ENCODE measurements at regions not wholly inside any gene's neighbourhood (a gene's known extent, or its start where the extent isn't known, plus 50 kb on each side); places are given as distances from the start of the nearest gene placed in this dataset.

DNA sequence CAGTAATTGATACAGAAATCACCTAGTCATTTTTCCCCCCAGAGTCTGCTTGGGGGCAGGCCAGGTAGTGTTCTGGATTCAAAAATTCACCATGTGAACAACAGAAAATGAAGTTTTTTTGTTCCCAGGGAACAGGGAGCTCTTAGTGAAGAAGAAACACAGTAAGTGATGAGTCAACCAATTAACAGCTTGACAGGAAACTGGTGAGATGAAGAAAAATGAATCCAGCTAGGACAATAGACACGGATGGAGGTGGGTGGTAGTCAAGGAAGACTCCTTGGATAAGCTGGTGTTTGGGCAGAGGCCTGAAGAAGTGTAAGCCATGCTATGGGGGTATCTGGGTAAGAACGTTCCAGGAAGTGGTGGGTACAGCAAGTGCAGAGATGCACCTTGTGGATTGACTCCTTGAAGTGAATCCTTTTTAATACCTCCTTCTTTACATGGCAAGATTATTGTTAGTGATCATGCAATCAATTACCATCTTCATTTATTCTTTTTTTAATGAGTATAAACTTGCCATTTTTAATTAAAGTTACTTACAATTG lies 339.9 kb upstream of the RGMA start:
- no peak for DNase-seq (ENCODE audit: low read depth in 2 of 2)

DNA sequence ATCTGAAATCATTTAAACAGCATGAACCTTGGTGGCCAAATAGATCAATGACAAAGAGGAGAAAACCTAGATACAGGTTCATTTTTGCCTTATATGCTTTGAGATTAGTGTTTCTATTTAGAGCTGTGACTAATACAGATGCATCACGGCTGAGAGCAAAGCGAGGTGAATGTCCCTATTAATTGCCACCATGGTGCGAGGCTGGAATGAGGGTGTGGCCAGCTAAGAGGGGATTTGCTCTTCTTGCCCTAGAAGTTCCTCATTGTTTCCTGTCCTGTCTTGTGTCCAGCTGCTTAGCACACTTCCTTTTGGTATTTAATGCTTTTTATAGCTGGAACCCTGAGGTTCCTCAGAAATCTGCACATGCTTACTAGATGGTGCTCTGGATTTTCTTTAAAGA lies 339.1 kb upstream of the RGMA start:
- no peak for DNase-seq (ENCODE audit: low read depth in 2 of 2)

DNA sequence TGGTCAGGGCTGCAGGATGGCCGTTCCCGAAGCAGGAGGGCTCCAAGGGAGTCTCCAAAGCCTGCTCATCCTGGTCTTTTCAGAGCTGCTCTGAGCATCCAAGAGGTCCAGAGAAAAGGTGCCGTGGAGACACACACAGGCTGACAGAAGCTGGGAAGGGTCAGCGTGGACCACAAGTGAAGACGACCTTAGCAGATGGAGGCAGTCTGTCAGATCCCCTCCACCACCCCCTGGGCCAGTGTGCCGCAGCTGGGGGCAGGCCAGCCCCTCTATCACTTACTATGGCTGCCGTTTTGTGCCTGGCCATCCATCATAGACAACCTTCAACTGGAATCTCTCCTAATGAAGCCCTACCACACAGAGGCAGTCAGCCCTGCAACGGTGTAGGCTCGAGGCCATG lies 335.1 kb upstream of the RGMA start:
- DNase-seq (ENCODE audit: low read depth in 2 of 2), result no peak

DNA sequence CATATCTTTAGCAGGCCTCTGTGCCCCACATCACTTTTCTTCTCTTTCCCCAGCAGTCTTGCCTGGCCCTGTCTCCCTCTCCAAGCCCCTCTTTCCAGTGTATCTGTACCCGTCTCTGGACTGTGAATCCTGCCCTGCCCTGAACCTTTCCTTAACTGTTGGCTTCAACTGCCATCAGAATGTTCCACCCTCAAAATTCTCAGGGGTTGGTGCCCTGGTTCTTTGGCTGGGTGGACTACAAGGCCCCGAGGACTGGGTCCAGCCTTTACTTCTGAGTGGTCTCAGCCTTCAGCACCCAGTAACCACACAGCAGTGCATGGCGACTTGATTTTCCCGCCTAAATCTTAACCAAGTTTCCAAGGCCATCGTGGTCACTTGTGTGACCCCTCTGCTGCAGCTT lies 333.5 kb upstream of the RGMA start:
- no peak for DNase-seq (ENCODE audit: low read depth in 2 of 2)

DNA sequence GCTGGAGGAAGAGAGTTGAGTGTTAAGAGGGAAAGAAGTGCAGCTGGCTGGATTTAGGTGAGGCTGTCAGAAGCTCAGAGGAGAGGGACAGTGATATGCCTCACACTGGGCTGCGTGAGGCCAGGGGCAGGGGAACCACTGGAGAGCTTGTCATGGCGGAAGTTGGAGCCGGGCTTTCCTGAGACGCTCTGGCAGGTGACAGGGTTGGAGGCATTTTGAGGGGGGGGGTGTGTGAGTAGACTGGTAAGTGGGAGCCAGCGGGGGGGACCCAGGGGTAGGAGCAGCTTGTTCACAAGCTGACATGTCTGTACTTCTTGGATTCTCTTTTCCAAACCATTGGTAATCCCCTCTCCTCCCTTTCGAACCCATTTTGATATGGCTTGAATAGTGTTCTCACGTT lies 331.5 kb upstream of the RGMA start:
- DNase-seq (ENCODE audit: low read depth in 2 of 2), result no peak

DNA sequence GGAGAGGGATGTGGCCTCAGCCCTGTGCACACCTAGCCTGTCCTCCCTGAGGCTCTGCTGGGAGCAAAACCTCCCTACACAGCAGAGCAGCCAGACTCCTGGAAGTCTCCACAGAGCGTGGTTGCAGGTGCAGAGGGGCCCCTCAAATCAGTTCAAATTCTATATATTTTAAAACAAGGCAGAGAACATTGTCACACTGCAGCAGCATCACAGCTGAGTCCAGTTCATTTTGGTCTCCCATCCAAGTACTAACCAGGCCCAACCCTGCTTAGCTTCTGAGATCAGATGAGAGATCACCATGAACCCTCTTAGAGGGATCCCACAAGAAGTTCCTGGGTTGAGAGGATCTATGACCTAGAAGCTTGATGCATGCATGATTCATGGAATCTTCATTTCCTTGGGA lies 331.0 kb upstream of the RGMA start:
- DNase-seq (ENCODE audit: low read depth in 2 of 2), result no peak

DNA sequence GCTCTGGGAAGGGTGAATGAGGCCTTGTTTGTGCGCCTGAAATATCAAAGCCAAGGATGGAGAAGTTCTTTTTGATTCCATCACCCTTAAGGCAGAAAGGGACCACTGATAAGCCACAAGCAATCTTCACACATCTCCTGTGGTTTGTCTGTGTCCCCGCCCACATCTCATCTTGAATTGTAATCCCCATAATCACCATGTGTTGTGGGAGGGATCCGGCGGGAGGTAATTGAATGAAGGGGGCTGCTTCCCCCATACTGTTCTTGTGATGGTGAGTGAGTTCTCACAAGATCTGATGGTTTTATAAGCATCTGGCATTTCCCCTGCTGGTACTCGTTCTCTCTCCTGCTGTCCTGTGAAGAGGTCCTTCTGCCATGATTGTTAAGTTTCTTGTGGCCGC lies 329.6 kb upstream of the RGMA start:
- no peak for DNase-seq (ENCODE audit: low read depth in 2 of 2)

DNA sequence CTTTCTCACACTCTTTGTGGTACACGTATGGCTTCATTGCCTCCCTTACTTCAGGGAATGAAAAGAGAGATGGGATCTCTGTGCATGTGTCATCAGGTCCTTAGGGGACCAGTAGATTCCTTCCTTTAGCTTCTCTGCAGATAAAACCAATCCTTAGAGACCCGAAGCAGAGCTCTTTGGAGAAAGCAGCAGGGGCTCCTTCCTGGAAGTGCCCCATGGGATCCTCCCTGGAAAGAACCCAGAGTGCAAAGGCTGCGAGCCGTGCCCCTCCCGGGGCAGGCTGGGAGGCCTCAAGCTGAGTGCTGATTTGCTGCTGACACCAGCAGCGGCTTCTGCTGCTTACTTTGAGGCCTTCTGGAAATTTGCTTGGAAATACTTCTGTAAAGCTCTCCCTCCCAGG lies 328.6 kb upstream of the RGMA start:
- DNase-seq (ENCODE audit: low read depth in 2 of 2), result no peak

DNA sequence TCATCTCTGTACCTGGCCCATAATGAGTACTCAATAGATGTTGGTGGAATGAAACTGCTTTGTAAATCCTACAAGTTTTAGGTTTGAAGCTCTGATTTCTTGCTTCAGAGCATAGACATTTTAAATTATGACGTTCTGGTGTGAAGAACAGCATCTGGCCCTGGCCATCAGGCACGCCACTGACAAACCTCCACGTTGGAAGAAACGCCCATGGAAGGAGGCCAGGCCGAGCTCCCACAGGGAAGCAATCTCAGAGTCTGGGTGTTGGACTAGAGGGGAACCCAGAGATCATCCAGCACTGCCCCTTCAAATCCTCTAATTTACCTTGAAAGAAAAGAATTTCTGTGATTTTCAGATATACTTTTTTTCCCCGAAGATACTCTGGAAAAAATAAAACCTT lies 328.1 kb upstream of the RGMA start:
- no peak for DNase-seq (ENCODE audit: low read depth in 2 of 2)

DNA sequence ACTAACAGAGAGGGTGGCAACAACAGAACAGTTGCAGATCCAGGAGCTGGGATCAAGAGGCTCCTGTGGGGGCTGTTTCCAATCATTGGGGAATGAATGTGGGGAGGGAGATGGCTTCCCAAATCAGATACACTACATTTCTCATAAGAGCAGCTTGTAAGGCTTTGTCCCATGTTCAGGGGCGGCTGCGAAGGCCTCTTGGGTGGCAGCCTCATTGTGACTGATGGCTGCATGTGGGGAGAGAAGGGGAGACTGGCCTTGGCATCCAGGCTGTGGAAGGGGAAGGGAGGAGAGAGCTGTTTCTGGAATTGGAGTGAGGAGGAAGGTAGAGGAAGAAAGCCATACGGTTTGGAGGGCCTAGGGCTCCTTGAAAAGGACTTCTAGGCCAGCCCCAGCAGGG lies 326.6 kb upstream of the RGMA start:
- DNase-seq (ENCODE audit: low read depth in 2 of 2), result no peak

DNA sequence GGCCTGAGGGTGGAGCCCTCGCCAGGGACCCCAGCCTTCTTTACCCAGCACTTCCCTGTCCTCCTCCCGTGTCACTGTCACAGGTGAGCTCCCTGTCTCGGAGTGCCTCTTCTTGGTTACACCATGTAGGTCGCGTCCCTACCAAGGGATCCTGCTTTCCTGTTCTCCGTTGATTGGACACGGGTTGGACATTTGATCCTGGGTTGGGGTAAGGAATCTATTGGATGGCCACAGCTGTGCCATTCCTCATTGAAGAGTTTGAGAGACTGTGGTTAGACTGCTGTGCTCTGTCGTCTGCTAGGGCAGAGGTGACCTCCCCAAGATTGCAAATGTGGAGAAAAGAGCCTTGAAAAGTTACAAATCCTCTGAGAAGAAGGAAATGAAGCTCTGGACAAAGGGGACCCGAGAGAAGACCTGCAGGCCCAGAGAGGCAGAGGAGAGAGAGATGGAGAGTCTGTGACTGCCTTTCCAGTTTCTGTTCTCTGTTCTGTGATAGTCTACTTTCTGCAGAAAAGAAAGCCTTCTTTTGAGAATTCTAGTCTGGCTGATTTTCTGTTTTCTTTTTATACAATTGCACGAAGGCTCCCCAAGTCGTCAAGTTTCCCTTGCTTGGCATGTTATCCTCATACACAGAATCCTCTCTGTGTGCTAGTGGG lies 325.7 kb upstream of the RGMA start:
- no peak for DNase-seq (ENCODE audit: low read depth in 2 of 2)

DNA sequence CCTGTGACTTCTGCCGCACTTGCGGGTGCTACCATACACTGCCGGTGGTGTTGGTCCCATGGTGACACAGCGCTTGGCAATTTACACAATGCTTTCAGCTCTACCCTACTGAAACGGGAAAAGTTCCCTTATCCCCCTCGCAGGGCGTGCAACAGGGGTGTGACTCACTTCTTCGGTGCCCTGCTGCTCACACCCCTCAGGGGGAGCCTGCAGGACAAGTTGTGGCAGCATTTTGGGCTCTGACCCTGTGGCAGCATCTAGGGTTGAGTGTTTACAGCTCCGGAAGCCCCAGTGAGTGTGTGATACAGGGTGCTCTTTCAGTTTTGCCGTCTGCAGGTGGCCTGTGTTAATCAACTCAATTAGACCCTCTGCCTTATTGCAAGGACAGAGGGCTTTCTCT lies 324.7 kb upstream of the RGMA start:
- DNase-seq (ENCODE audit: low read depth in 2 of 2), result no peak

DNA sequence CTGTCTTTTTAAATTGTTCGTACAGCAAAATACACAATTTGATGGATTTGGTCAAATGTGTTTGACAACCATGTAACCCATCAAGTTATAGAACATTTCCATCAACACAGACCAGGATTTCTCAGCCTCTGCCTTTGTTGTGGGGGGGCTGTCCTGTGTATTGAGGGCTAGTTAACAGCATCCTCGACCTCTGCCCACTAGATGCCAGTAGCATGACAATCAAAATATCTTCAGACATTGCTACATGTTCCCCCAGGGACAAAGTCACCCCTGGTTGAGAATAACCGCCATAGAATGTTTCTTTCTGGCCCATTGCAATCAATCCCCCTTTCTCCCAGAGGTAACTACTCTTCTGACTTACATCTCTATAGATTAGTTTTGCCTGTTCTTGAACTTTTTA lies 310.1 kb upstream of the RGMA start:
- no peak for DNase-seq (ENCODE audit: low read depth in 2 of 2)

DNA sequence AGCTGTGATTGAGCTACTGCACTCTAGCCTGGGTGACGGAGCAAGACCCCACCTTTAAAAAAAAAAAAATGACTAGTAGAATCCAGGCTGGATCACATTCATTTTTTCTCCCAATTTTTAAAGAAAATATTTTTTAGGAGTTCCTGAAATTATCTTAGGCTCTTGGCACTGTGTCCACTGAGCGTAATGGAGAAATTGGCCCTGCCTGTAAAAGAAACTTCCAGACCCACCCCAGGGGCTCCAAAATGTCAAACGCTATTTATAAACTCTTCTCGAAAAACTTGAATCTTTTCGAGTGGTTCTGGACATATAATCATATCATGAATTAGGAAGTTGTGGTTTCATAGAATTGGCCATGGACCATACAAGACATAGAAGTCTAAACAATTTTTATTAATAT lies 300.2 kb upstream of the RGMA start:
- DNase-seq (ENCODE audit: low read depth in 2 of 2), result no peak

DNA sequence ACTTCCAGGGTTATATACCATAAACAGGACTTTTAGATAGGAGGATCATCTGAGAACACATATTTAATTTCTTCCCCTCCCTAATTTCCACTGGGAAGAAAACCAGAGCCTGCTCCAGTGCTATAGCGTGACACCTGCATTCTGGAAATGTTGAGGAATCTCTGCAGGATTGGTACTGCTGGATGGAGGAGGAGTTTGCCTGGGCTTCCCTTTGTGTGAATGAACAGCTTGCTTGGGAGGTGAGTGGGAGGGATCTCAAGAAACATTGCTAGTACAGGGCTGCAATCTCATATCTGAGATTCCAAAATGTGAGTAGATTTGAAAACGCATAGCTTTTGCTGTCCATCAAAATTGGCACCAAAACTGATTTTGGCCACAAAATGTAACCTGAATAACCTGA lies 295.9 kb upstream of the RGMA start:
- DNase-seq (ENCODE audit: low read depth in 2 of 2), result no peak

DNA sequence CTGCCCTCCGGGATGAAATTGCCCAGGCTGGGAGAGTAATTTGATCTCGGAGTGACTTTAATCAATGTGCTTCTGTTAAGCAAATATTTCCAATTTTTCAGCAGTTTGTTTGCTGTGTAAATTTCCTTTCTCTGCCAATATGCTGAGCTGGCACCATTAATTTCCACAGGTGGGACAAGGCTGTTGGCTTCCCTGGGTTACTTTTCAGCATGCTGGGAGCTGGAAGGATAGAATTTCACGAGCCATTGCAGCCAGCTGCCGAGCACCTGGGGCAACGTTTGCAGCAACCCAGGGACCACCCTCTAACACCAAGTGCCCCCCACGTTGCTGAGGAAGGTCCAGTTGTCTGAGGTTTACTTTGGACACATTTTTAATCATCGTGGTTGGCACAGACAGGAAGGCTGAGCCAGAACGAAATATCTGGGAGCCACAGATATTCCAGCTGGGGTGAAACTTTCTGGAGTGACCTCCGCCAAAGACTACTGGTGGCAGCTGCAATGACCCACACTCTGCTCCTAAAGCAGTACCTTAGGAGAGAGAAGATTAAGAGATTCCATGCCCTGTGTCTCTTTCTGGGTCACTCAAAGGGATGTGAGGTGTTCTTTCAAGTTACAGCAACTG lies 293.3 kb upstream of the RGMA start:
- DNase-seq (ENCODE audit: low read depth in 2 of 2), result no peak

DNA sequence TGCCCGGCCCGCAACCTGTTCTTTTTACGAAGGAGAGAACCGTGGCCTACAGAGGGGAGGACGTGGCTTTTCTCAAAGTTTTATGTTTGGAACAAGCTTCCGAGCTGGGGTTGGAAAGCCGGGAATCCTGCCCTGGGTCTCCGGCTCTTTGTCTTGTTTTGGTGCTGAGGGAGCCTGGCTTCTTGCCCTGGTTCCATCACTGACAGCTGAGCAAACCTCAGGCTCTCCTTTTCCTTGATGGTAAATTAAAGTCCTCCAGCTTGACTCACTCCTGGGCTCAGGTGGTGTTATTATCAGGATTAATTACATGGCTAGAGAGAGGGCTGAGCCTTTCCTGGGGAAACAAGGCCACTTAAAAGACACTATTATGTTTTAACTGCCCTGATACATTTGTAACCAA lies 289.5 kb upstream of the RGMA start:
- DNase-seq (ENCODE audit: low read depth in 2 of 2), result no peak

DNA sequence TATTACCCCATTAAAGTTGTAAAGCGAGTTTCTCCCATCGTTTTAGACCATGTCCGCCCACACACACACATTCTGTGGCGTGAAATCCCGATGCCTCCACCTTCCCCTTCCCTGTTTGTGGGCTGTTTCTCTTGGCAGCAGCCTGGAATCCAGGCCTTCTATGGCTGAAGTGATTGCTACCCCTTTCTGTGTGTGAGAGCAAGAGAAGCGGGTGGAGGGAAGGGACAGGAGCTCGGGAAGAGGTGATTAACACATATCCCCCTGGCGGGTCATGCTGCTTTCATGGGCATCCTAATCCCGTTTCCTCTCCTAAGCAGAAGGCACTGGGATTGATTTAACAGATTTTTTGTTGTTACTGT lies 283.8 kb upstream of the RGMA start:
- DNase-seq (ENCODE audit: low read depth in 2 of 2), result no peak

DNA sequence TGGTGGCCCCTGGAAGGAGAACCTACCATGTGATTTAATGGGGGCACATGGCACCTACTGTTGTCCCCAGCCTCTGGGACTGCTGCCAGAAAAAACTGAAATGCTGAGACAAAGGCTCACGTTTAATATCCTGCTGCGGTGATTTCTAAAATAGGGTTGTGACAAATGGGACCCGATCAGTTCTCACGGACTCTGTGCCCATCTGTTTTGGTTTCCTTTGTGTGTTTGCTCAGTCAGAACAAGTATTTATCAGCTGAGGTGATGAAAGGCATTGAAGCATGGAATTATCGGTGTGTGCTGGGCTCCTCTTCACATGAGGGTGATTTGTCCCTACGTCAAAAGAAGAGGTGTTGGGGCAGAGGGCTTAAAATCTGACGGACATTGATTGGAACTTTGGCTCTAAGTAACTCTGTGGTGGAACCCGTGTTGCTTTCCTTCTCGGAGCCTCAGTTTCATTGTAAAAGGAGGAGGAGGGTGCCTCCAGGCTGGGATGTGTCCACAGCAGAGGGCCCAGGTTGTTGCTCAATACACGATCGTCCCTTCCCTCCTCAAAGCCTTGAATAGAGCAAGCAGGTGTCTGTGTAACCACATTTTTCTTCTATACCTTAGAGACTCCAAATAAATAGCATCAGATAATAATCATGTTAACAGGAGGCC lies 283.3 kb upstream of the RGMA start:
- no peak for DNase-seq (ENCODE audit: low read depth in 2 of 2)

DNA sequence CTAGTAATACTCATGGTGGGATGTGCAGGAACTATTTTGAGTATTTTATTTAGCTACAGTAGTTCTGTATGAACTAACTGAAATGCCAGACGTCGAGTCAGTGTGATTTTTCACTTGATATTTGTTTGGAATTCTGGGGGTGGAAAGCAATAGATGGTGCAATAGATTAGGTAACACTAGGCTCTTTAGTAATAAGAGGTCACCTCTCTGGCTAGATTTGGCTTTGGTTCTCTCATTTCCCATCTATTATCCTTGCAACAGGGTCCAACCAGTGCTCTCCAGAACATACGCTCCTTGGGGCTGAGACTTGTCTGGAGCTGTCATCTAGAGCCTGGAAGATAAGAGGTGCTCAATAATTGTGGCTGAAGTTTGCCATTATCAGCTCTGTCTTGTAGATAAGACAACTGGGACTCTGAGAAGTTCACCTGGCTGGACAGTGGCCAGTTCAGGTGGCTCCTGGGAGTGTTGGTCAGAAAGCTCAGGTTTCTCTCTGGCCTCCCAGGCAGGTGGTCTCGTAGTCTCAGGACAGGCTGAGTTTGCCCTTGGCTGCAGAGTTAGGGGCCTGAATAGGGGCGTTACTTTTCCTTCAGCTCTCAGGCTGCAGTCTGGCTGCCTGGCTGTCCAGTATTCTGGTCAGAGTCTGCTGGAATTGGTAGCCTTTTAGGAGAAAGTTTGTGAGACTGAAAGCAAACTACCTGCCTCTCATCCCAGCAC lies 277.5 kb upstream of the RGMA start:
- DNase-seq (ENCODE audit: low read depth in 2 of 2), result no peak

DNA sequence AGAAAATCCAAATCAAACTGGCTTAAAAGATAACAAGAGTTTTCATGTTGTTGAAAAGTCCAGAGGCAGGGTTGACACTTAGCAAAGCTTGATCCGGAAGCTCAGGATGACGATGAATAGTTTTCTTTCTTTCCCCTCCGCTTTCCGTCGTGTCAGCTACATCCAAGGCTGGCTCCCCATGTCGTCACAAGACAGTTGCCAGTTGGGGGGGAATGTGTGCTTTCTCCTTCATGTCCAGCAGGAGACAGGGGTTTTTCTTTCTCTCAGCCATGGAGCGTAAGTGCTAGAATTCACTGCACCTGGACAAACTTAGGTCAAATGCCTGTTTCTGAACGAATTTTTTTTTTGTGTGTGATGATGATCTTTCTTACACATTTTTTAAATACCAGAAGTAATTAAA lies 273.8 kb upstream of the RGMA start:
- DNase-seq (ENCODE audit: low read depth in 2 of 2), result no peak

DNA sequence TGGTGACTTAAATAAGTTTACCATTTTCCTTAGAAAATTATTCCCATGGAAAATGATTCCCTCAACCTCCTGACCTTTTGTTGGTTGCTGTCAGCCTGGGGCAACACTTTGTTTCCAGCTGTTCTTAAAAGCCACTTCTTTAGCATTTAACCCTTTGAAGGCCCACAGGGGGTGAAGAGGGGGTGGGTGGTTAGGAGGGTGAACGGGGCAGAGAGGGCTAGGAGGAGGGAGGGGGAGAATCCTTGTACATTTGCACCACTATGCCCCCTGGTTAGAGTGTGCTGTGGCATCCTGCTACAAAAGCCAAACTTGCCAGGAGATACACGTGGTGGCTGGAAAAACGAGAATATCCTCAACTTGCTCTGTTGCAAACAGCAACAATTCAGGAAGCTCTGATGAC lies 273.2 kb upstream of the RGMA start:
- DNase-seq (ENCODE audit: low read depth in 2 of 2), result no peak

DNA sequence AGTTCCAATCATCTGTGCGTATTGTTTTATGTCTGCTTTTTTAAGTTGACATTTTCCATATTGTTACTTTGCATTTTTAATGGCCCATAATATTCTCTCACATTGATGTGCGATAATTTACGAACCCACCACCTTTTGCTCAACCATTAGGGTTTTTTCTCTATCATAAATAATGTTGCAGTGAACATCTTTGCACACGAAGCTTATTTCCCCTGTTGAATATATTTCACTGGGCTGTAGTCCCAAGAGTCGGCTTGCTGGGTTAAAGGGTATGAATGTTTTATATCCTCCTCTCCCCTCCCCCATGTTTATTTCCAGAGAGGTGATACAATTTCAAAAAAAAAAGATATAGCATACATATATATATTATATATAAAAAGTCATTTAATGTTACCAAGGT lies 272.7 kb upstream of the RGMA start:
- DNase-seq (ENCODE audit: low read depth in 2 of 2), result no peak

Data from stimulated activated CD8-positive, alpha-beta memory T cell treated with anti-CD3 and anti-CD28 coated beads, Interleukin-15, amount 100 ng/mL, for 4 hours (primary cell).